ENCODE measurements at regions not wholly inside any gene's neighbourhood (a gene's known extent, or its start where the extent isn't known, plus 50 kb on each side); places are given as distances from the start of the nearest gene placed in this dataset.
"Not testable (repeated sequence)": the region's sequence is repeated elsewhere in the genome, so short reads cannot be mapped to it uniquely, and the experiment has no call there.

- Histone ChIP-seq H3K27ac (no peak overlapping the region), H3K4me2 (no peak overlapping the region), H3K27me3 (ENCODE audit: insufficient read depth, low read depth) (no peaks in the 10 kb centered on the region), H4K20me1 (ENCODE audit: insufficient read depth) (no peaks in the 10 kb centered on the region), H3K9ac (no peak overlapping the region), H3K4me3 (IDR thresholded peaks at IDR 0.05; ENCODE audit: insufficient read depth, low read depth, low read length) (no peak overlapping the region), H3K4me1 (ENCODE audit: low read depth, poor library complexity, severe bottlenecking) (no peaks in the 10 kb centered on the region), H3K36me3 (ENCODE audit: insufficient read depth) (no peaks in the 10 kb centered on the region), H2AFZ (ENCODE audit: low read depth) (no peak overlapping the region), H3K79me2 (ENCODE audit: insufficient read depth, low read depth) (no peaks in the 10 kb centered on the region)
- TF ChIP-seq CTCF (conservative IDR thresholded peaks at IDR 0.05; ENCODE audit: low read depth, low read length) = no peak
Observed at GRCh38 chr6:154637392-154637791, 95.8 kb upstream of the SCAF8 start.

- Histone ChIP-seq H3K4me3 (IDR thresholded peaks at IDR 0.05; ENCODE audit: insufficient read depth, low read depth, low read length) (no peak overlapping the region), H3K4me1 (ENCODE audit: low read depth, poor library complexity, severe bottlenecking) (no peaks in the 10 kb centered on the region), H3K36me3 (ENCODE audit: insufficient read depth) (no peaks in the 10 kb centered on the region), H3K4me2 (no peak overlapping the region), H3K9ac (no peak overlapping the region), H3K79me2 (ENCODE audit: insufficient read depth, low read depth) (no peaks in the 10 kb centered on the region), H3K27ac (no peak overlapping the region), H4K20me1 (ENCODE audit: insufficient read depth) (no peaks in the 10 kb centered on the region), H2AFZ (ENCODE audit: low read depth) (no peak overlapping the region), H3K27me3 (ENCODE audit: insufficient read depth, low read depth) (no peaks in the 10 kb centered on the region)
- TF ChIP-seq CTCF (conservative IDR thresholded peaks at IDR 0.05; ENCODE audit: low read depth, low read length) = no peak
Observed at GRCh38 chr6:154638369-154638768, 94.8 kb upstream of the SCAF8 start.

GRCh38 chr6:154639196-154639595, 94.0 kb upstream of the SCAF8 start:
- H3K36me3 ChIP-seq (ENCODE audit: insufficient read depth); H3K9ac ChIP-seq; H3K4me3 ChIP-seq (IDR thresholded peaks at IDR 0.05; ENCODE audit: insufficient read depth, low read depth, low read length); H3K4me2 ChIP-seq; H3K27ac ChIP-seq; H3K79me2 ChIP-seq (ENCODE audit: insufficient read depth, low read depth); H2AFZ ChIP-seq (ENCODE audit: low read depth); H3K27me3 ChIP-seq (ENCODE audit: insufficient read depth, low read depth); H3K4me1 ChIP-seq (ENCODE audit: low read depth, poor library complexity, severe bottlenecking); H4K20me1 ChIP-seq (ENCODE audit: insufficient read depth): not testable (repeated sequence)

GRCh38 chr6:154648188-154648887, 84.9 kb upstream of the SCAF8 start:
- no peaks in the 10 kb centered on the region for H3K36me3 ChIP-seq (ENCODE audit: insufficient read depth)
- H2AFZ ChIP-seq (ENCODE audit: low read depth) = no peak overlapping the region
- no peak overlapping the region for H3K27ac ChIP-seq
- no peak overlapping the region for H3K4me2 ChIP-seq
- H3K79me2 ChIP-seq (ENCODE audit: insufficient read depth, low read depth) = no peaks in the 10 kb centered on the region
- H4K20me1 ChIP-seq (ENCODE audit: insufficient read depth) = no peaks in the 10 kb centered on the region
- H3K9ac ChIP-seq = no peak overlapping the region
- H3K4me1 ChIP-seq (ENCODE audit: low read depth, poor library complexity, severe bottlenecking) = no peaks in the 10 kb centered on the region
- no peak for TF ChIP-seq CTCF (conservative IDR thresholded peaks at IDR 0.05; ENCODE audit: low read depth, low read length)
- no peak overlapping the region for H3K4me3 ChIP-seq (IDR thresholded peaks at IDR 0.05; ENCODE audit: insufficient read depth, low read depth, low read length)
- no peaks in the 10 kb centered on the region for H3K27me3 ChIP-seq (ENCODE audit: insufficient read depth, low read depth)

GRCh38 chr6:154648888-154649205, 84.4 kb upstream of the SCAF8 start:
- Histone ChIP-seq H3K36me3 (ENCODE audit: insufficient read depth) (no peaks in the 10 kb centered on the region), H3K4me2 (no peak overlapping the region), H4K20me1 (ENCODE audit: insufficient read depth) (no peaks in the 10 kb centered on the region), H3K27me3 (ENCODE audit: insufficient read depth, low read depth) (no peaks in the 10 kb centered on the region), H3K9ac (no peak overlapping the region), H3K4me1 (ENCODE audit: low read depth, poor library complexity, severe bottlenecking) (no peaks in the 10 kb centered on the region), H3K27ac (no peak overlapping the region), H3K4me3 (IDR thresholded peaks at IDR 0.05; ENCODE audit: insufficient read depth, low read depth, low read length) (no peak overlapping the region), H2AFZ (ENCODE audit: low read depth) (no peak overlapping the region), H3K79me2 (ENCODE audit: insufficient read depth, low read depth) (no peaks in the 10 kb centered on the region)
- TF ChIP-seq CTCF (conservative IDR thresholded peaks at IDR 0.05; ENCODE audit: low read depth, low read length) = no peak
